NCI-H2227 (cell line): ENCODE measurements at regions not wholly inside any gene's neighbourhood (a gene's known extent, or its start where the extent isn't known, plus 50 kb on each side); places are given as distances from the start of the nearest gene placed in this dataset.

Experiments used
- DNase-seq: peaks from one replicate; lab custom pipeline; 2025; ENCODE audit not compliant: unreplicated experiment; lab: John Stamatoyannopoulos, UW

- DNase-seq: no peak
These were observed 132.8 kb upstream of the ACVR2A start for GRCh38 chr2:147712051-147712450.

- DNase-seq: no peak
These were observed 133.8 kb upstream of the ACVR2A start for GRCh38 chr2:147711031-147711430.

GRCh38 chr2:147709655-147710054, 135.2 kb upstream of the ACVR2A start:
- no peak for DNase-seq

GRCh38 chr2:147703171-147703570, 141.7 kb upstream of the ACVR2A start:
- DNase-seq: no peak

DNA sequence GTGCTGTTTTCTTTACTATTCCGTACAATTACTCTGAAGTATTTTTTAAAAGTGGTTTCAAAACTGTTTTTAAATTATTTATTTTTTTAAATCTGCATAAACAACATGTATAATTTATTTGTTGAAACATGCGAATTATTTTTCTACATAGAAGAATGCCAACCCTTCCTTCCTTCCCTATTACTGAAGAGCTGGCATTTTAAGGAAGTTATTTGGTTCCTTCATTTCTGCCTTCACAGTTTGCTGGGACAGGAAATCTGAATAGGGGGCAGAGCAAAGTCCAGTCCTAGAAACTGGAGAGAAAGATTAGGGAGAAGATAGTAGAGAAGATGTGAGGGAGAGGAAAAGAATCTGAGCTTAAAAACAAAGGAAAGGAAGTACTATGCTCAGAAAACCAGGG, 146.7 kb upstream of the ACVR2A start:
- no peak for DNase-seq

DNA sequence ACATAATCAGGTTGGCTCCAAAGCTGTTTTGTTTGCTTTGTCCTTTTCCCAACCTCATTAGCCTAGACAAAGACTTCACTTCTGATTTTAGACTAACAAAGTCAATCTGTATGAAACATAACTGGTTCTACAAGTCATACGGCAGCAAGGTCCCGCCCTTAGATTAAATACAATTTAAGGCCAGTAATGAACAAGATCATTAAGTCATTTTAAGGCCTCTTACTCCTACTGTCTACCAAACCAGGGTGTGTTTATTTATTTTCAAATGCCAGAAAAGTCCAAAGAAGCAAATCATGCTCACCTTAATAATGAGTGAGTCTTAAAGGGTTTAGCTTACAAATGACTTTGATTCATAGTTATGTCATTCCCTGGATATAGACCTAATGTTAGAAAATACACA, 148.4 kb upstream of the ACVR2A start:
- no peak for DNase-seq

GRCh38 chr2:147689220-147689909, 155.5 kb upstream of the ACVR2A start:
- no peak for DNase-seq

- DNase-seq: no peak
These were observed 156.6 kb upstream of the ACVR2A start for GRCh38 chr2:147688242-147688641.

DNA sequence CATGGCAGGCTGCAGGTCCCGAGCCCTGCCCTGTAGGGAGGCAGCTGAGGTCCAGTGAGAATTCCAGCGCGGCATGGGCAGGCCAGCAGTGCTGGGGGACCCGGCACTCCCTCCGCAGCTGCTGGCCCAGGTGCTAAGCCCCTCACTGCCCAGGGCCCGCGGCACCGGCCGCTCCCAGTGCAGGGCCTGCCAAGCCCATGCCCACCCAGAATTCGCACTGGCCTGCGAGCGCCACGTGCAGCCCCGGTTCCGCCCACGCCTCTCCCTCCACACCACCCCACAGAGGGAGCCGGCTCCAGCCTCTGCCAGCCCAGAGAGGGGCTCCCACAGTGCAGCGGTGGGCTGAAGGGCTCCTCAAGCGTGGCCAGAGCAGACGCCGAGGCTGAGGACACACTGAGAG, 158.5 kb upstream of the ACVR2A start:
- DNase-seq: no peak

DNA sequence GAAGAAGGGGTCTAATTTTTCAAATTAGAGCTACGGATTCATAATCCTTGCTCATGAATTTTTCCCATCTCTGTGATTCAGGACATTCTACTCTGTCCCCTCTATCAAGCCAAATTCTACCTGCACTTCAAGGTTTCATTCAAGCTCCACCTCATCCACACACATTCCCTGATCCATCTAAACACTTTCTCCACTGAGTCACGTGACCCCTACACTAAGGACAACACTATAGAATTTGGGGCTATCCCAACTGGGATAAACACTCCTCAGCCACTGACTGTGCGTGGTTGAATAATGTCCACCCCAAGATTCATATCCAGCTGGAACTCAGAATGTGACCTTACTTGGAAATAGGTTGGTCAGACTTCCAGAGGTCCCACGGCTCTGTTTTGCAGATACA, 159.9 kb upstream of the ACVR2A start:
- DNase-seq: no peak

DNA sequence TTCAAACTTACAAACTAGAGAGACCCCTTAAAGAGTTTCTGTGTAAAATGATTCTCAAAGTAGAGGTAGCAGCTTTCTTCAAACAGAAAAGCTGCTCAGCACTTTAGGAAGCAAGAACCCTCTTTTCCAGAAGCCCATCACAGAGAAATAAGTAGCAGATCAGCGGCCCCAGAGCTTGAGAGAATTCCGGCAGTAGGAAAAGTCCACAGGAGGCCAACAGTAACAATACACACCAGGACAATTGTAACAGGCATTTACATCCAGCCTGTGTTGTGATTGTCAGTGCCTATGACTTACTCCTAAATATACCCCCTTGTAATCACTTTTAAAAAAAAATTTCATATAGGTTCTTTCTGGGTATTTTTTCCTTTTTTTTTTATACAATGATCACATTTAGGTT, 161.4 kb upstream of the ACVR2A start:
- DNase-seq: no peak

DNA sequence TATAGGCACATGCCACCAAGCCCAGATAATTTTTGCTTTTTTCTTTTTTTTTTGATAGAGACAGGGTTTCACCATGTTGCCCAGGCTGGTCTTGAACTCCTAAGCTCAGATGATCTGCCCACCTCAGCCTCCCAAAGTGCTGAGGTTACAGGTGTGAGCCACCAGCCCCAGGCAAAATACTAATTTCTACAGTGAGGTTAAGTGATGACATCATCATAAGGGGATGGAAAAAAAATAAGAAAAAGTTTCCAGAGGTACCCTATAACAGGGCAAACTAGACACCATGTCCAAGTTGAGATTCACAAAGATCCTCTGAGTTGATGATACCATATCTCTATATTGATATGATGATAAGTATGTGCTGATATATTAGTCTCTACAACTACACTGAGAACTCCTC, 163.7 kb upstream of the ACVR2A start:
- DNase-seq: no peak

DNA sequence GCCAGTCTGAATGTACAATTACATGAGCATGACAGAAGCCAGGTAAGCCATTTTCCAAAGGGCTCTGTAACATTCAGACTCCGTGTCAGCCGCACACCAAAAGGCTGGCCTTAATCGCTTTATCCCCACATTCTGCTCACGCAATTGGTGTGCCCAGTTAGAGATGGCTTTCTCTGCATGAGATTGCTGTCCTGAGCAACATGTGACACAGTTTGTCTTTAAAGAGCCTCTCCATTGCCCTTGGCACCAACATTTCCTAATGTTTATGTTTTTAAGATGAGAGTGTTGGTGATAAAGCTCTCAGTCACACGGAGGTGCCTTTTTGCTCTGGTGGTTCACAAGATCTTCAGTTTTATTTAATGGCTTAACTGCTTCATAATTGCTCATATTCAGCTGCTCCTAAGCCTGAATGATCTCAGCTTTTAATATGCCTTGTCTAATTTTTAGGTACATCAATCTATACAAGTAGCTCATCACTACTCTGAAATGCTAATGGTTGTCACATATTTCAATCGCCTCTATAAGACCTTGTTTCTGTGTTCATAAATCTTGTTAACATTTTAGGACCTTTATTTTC, 164.8 kb upstream of the ACVR2A start:
- DNase-seq: peak; percentile 28

DNA sequence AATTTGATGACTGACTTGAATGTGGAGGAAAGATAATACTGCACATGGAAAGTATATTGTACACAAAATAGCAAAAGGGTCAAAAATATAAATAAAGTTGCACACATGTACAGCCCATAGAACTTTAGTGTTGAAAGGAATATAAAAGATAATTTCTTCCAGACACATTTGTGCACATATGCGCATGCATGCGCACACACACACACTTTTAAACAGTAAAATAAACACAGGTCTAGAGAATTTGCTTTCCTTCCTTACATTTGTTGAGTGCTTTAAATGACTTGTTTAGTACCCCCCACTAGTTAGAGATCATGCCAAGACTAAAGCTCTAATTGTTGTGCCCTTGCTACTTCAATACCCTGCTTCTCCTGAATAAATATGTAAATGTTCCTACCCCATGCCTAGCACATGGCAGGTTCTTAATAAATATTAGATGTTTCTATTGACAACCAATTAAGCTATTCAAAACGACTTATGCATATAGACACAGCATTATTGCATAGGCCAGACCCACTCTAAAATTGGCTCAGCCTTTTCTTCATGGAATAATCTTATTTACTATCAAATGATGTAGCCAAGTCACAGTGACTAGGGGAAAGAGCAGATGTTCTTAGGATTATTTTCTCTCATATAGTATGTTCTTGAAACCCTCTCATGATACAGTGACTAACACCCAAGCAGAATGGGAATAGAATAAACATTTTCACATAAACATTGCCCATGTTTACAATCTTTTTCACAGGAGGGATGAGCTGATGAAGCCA, 165.5 kb upstream of the ACVR2A start:
- DNase-seq: no peak

DNA sequence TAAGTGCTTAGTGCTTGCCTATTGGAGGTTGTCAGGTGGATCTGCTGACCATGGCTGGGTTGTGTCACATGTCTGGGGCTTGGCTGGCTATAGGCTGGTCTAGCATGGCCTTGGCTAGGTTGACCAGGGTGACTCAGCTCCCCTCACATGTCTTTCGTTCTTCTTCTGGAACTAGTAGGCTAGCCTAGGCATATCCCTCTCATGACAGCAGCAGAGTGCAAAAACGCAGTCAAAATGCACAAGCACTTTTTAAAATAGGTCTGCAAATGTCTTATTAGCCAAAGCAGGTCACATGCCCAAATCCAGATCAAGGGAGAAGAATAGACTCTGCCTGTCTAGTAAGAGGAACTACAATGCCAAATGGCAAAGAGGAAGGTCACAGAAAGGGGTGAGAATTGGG, 179.7 kb upstream of the ACVR2A start:
- DNase-seq: no peak

DNA sequence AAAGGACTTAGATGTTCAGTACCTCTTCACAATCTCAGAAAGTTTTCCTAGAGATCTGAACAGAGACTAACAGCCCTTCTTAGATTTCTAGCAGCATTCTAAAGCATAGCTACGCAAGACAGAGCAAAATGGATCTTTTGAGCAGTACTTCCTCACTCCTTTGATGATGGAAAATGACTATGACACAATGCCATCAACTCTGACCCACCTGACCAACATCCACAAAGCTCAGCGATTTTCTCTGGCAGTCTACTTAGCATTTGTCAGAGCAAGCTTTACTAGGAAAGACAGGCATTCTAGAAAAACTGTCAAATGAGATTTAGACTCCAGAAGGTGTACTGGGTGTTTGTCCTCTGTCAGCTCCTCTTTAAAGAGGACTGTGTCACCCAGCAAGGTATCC, 180.9 kb upstream of the ACVR2A start:
- DNase-seq: no peak

DNA sequence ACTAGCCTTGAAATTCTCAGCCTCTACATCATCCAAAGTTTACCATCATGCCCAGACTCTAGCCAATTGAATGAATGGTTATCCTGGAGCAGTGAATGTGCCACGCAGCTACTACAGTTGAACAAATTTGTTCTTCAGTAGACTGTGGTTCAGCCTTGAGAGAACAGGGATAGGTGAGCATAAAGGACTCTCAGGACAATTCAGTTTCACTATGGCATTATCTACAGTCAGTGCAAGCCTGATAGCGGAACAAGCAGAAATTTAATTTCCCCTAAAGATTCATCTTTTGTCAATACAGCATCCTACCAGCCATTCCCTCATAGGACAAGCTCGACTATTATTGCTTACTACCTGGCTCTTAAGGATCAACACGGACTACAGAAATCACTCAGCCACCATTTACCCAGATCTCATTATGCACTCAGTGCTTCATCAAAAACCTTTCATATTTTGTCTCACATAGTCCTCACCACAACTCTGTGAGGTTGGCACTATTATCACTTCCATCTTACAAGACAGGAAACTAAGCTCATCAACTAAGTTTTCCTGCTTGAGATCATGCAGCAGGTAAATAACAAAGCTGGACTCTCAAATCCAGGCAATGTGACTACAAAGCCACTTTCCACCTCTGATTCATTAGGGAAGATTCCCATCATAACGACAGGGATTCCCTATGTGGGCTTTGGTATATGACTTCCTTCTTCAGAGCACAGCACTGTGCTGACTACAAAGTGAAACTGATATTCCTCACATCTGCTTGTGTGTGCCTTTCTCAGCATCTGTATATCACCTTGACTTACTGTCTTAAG, 181.5 kb upstream of the ACVR2A start:
- no peak for DNase-seq

DNA sequence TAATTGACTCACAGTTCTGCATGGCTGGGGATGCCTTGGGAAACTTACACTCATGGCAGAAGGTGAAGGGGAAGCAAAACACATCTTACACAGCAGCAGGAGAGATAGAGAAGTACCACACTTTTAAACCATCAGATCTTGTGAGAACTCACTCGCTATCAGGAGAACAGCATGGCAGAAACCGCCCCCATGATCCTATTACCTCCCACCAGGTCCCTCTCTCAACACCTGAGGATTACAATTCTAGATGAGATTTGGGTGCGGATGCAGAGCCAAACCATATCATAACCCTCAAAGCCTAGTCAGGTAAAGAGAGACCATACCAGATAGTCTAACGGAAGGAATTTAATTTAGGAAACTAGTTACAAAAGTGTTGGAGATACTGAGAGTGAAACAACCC, 182.6 kb upstream of the ACVR2A start:
- DNase-seq: no peak

DNA sequence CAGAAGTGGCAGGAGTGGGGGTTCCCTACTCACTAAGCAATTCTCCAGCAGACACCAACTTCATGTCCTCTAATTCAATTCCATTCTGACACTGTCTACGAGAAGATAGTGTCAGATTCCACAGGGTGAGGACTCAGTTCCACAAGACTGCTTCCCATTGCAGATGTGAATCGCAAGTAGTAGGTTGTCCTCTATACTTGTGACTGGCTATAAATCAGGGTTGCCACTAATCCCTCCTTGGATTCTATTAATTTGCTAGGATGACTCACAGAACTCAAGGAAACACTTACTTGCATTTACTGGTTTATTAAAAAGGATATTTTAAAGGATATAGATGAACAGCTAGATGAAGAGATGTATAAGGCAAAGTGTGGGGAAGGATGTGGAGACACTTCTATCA, 184.1 kb upstream of the ACVR2A start:
- no peak for DNase-seq

DNA sequence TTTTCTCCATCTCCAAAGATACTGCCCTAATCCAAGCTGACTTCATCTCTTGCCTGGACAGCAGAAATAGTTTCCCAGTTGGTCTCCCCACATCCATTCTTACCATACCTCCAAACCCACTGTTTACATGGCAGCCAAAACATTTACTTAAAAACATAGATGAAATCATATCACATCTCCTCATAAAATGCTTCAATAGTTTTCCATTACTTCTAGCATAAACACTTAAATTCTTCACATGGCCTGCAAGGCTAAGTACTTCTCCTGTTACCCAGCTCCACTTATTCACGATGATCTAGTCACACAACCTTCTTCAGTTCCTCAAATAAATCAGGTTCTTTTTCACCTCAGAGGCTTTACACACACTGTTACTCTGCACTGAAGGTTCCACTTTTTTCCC, 185.8 kb upstream of the ACVR2A start:
- DNase-seq: no peak

DNA sequence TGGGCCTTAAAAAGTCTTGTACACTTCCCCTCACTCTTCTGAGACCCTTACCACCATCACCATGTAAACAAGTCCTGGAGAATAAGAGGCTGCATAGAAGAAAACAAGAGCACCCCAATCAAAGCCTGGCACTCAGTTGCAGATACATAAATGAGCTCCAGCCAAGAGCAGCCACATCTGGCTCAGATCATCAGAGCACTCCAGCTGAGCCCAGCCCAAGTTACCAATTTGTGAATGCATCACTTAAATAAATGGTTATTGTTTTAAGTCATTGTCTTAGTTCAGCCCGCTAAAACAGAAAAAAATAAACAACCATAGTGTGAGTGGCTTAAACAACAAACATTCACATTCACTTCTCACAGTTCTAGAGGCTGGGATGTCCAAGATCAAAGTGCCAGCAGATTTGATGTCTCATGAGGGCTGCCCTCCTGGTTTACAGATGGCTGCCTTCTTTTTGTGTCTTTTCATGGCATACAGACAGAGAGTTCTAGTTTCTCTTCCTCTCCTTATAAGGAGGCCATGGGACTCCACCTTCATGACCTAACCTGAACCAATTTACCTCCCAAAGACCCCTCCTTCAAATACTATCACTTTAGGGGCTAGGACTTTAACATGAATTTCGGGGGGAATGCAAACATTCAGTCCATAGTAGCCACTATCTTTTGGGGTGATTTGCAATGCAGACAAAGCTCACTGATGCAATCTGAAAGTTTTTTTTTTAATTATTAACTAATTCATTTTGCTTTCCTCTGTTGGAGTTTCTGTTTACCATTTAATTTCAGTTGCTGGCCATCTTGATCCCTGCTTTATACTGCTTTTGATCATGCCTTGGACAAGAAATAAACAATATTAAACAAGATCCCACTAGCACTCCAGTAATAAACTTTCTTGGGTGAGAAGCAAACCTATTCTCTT, 187.5 kb upstream of the ACVR2A start:
- no peak for DNase-seq
